ENCODE measurements at regions not wholly inside any gene's neighbourhood (a gene's known extent, or its start where the extent isn't known, plus 50 kb on each side); places are given as distances from the start of the nearest gene placed in this dataset.

DNA sequence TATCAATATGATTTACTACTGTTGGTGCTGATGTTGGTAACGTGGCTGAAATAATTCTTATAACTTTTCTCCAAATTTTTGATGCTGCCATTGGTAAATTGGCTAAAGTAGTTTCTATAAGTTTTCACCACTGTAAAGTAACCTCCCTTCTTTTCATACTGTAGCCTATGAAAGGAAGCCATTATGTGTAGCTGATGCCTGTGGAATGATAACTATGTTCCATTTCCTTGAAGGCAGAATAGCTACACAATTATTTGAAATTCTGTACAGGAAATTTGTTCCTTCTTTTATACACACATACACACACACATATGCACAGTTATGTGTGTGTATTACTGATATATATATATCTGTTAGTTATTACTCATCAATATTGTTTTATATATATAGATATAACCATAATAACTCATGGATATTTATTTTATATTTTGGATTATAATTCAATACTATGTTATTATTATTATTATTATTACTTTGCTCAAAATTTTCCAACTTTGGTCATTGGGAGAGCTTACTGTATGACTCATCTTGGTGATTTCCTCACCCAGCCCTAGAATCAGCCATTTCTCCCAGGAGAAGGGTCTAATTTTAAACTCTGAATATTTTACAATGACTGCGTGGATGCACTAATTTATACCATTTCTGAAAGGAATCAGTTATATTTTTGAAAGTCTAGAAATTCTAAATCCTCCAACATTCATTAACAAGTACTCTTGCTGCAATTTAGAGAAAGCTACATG lies 1677.7 kb downstream of the SUCLG1 start:
- ATAC-seq (ENCODE audit: insufficient read depth, low FRiP score) (no peak), DNase-seq (no peak)
- TF ChIP-seq, protein P1, sequence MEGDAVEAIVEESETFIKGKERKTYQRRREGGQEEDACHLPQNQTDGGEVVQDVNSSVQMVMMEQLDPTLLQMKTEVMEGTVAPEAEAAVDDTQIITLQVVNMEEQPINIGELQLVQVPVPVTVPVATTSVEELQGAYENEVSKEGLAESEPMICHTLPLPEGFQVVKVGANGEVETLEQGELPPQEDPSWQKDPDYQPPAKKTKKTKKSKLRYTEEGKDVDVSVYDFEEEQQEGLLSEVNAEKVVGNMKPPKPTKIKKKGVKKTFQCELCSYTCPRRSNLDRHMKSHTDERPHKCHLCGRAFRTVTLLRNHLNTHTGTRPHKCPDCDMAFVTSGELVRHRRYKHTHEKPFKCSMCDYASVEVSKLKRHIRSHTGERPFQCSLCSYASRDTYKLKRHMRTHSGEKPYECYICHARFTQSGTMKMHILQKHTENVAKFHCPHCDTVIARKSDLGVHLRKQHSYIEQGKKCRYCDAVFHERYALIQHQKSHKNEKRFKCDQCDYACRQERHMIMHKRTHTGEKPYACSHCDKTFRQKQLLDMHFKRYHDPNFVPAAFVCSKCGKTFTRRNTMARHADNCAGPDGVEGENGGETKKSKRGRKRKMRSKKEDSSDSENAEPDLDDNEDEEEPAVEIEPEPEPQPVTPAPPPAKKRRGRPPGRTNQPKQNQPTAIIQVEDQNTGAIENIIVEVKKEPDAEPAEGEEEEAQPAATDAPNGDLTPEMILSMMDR (IDR thresholded peaks at IDR 0.05; ENCODE audit: control extremely low read depth, extremely low read depth) = no peak
- Histone ChIP-seq H3K9ac (ENCODE audit: insufficient read depth in 1 of 2, low read length in 2 of 2) (no peak overlapping the region), H3K27me3 (ENCODE audit: control insufficient read depth in 3 of 3, insufficient read depth in 3 of 3, low read length in 2 of 3) (no peaks in the 10 kb centered on the region), H3K4me1 (ENCODE audit: control insufficient read depth in 5 of 5, insufficient read depth in 5 of 5, low read length in 5 of 5) (no peaks in the 10 kb centered on the region), H3K4me3 (no peak overlapping the region), H3K36me3 (ENCODE audit: control insufficient read depth in 4 of 4, insufficient read depth in 4 of 4, low read length in 4 of 4) (no peaks in the 10 kb centered on the region), H3K27ac (ENCODE audit: low read depth in 1 of 2, low read length in 1 of 2) (no peak overlapping the region), H3K9me3 (ENCODE audit: control insufficient read depth in 4 of 4, insufficient read depth in 3 of 4, low read length in 3 of 4) (no peaks in the 10 kb centered on the region)
- WGBS, 2 donors = 66 to 81% methylated on average over 2 of the region's 2 CpGs

DNA sequence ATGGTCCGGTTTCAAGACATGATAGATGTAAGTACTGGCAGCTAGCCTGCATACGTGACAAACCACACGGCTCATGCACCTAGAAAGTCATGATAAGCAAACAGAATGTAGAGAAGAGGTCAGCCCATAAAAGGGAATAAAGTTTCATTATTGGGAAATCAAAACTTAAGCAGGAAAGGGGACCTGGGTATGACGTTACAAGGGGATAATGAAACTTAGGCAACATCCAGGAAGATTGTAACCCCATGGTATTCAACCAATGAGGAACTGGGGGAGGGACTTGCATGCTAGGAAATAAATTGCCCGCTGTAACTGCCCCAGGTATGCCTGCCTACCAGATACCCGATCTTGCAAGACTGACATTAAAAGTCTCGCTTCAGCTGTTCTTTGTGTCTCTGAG lies 1679.0 kb downstream of the SUCLG1 start:
- Histone ChIP-seq H3K27me3 (ENCODE audit: control insufficient read depth in 3 of 3, insufficient read depth in 3 of 3, low read length in 2 of 3) (no peaks in the 10 kb centered on the region), H3K9ac (ENCODE audit: insufficient read depth in 1 of 2, low read length in 2 of 2) (no peak overlapping the region), H3K4me1 (ENCODE audit: control insufficient read depth in 5 of 5, insufficient read depth in 5 of 5, low read length in 5 of 5) (no peaks in the 10 kb centered on the region), H3K27ac (ENCODE audit: low read depth in 1 of 2, low read length in 1 of 2) (no peak overlapping the region), H3K36me3 (ENCODE audit: control insufficient read depth in 4 of 4, insufficient read depth in 4 of 4, low read length in 4 of 4) (no peaks in the 10 kb centered on the region), H3K4me3 (no peak overlapping the region), H3K9me3 (ENCODE audit: control insufficient read depth in 4 of 4, insufficient read depth in 3 of 4, low read length in 3 of 4) (no peaks in the 10 kb centered on the region)
- DNase-seq (no peak), ATAC-seq (ENCODE audit: insufficient read depth, low FRiP score) (no peak)
- TF ChIP-seq, protein P1 (IDR thresholded peaks at IDR 0.05; ENCODE audit: control extremely low read depth, extremely low read depth) = no peak
- 86 to 89% methylated on average over 7 of the region's 7 CpGs for WGBS, 2 donors

DNA sequence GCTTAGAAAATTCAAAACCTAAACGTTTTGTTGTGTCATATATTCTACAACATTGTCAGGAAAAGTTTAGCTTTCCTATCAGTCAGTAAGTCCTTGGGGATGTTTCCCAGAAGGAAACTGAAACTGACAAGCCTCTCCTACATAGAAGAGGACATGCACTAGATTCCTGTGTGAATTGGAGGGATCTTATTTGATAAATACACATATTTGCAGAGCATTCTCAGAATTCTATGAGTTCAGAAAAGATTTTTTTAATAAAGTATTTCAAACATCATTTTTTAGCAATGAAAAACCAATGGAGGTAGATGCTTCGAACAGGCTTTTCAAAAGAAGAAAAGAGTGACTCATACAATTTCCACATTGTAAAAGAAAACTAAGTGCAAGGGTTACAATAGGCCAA lies 1706.7 kb downstream of the SUCLG1 start:
- Histone ChIP-seq H3K4me3 (no peak overlapping the region), H3K4me1 (ENCODE audit: control insufficient read depth in 5 of 5, insufficient read depth in 5 of 5, low read length in 5 of 5) (no peaks in the 10 kb centered on the region), H3K27me3 (ENCODE audit: control insufficient read depth in 3 of 3, insufficient read depth in 3 of 3, low read length in 2 of 3) (no peaks in the 10 kb centered on the region), H3K36me3 (ENCODE audit: control insufficient read depth in 4 of 4, insufficient read depth in 4 of 4, low read length in 4 of 4) (no peaks in the 10 kb centered on the region), H3K9ac (ENCODE audit: insufficient read depth in 1 of 2, low read length in 2 of 2) (no peak overlapping the region), H3K9me3 (ENCODE audit: control insufficient read depth in 4 of 4, insufficient read depth in 3 of 4, low read length in 3 of 4) (peaks cover 0 to 11% (median 1%) of the 10 kb centered on the region in 4 donors), H3K27ac (ENCODE audit: low read depth in 1 of 2, low read length in 1 of 2) (no peak overlapping the region)
- ATAC-seq (ENCODE audit: insufficient read depth, low FRiP score) (no peak), DNase-seq (no peak)
- WGBS, 2 donors = 60 to 71% methylated on average over 2 of the region's 2 CpGs
- TF ChIP-seq, protein P1 (IDR thresholded peaks at IDR 0.05; ENCODE audit: control extremely low read depth, extremely low read depth) = no peak

DNA sequence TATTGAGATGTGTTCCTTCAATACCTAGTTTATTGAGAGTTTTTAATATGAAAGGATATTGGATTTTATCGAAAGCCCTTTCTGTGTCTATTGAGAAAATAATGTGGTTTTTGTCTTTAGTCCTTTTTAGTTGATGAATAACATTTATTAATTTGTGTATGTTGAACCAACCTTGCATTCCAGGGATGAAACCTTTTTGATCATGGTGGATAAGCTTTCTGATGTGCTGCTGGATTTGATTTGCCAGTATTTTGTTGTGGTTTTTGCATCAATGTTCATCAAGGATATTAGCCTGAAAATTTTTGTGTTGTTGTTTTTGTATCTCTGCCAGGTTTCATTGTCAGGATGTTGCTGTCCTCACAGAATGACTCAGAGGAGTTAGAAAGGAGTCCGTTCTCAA lies 1710.4 kb downstream of the SUCLG1 start:
- no peak for DNase-seq
- H3K27me3 ChIP-seq (ENCODE audit: control insufficient read depth in 3 of 3, insufficient read depth in 3 of 3, low read length in 2 of 3) = no peaks in the 10 kb centered on the region
- H3K9me3 ChIP-seq (ENCODE audit: control insufficient read depth in 4 of 4, insufficient read depth in 3 of 4, low read length in 3 of 4) = peaks cover 0 to 11% (median 1%) of the 10 kb centered on the region in 4 donors
- H3K27ac ChIP-seq (ENCODE audit: low read depth in 1 of 2, low read length in 1 of 2) = no peak overlapping the region
- H3K36me3 ChIP-seq (ENCODE audit: control insufficient read depth in 4 of 4, insufficient read depth in 4 of 4, low read length in 4 of 4) = no peaks in the 10 kb centered on the region
- ATAC-seq (ENCODE audit: insufficient read depth, low FRiP score) = no peak
- 91 to 96% methylated on average over 2 of the region's 2 CpGs for WGBS, 2 donors
- no peak overlapping the region for H3K9ac ChIP-seq (ENCODE audit: insufficient read depth in 1 of 2, low read length in 2 of 2)
- no peaks in the 10 kb centered on the region for H3K4me1 ChIP-seq (ENCODE audit: control insufficient read depth in 5 of 5, insufficient read depth in 5 of 5, low read length in 5 of 5)
- TF ChIP-seq, protein P1 (IDR thresholded peaks at IDR 0.05; ENCODE audit: control extremely low read depth, extremely low read depth) = no peak
- no peak overlapping the region for H3K4me3 ChIP-seq
